ENCODE measurements at regions not wholly inside any gene's neighbourhood (a gene's known extent, or its start where the extent isn't known, plus 50 kb on each side); places are given as distances from the start of the nearest gene placed in this dataset.
"Not testable (repeated sequence)": the region's sequence is repeated elsewhere in the genome, so short reads cannot be mapped to it uniquely, and the experiment has no call there.

DNA sequence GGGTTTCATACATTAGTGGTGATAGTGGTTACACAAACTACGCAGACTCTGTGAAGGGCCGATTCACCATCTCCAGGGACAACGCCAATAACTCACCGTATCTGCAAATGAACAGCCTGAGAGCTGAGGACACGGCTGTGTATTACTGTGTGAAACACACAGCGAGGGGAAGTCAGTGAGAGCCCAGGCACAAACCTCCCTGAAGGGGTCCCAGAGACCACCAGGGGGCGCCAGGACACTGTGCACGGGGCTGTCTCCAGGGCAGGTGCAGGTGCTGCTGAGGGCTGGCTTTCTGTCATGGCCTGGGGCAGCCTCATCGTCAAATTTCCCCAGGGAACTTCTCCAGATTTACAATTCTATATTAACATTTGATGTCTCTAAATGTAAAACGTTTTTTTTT, 184.6 kb upstream of the TP53TG3C start:
- H3K4me1 ChIP-seq; H3K36me3 ChIP-seq (ENCODE audit: low read depth, missing control alignments); H3K4me3 ChIP-seq; H3K27me3 ChIP-seq; H3K9me3 ChIP-seq; H3K27ac ChIP-seq; intact Hi-C loops (cut with DNase I; ENCODE audit: low total_unique reads): not testable (repeated sequence)
- 20 to 60% methylated on average over 1 of the region's 10 CpGs for WGBS, 2 donors
- peak; percentile 59 for DNase-seq

DNA sequence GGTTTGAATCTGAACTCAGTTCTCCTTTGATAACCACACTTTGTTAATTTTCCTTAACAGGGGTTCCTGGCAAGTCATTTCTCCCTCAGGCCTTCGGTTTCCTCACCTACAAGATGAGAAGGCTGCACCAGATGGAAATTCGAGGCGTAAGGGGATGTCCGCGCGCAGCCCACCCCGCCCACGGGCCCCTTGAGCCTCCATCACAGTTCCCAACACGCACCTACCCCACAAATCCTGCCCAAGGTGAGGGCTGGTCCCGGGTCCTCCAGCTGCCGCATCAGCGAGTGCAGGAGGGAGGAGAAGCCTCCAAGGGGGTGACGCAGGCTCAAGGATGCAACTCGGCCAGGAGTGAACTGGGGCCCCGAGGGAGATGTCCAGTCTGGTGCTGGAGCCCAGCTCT, 166.9 kb upstream of the TP53TG3C start:
- DNase-seq; H3K4me1 ChIP-seq; H3K4me3 ChIP-seq; H3K27ac ChIP-seq; H3K36me3 ChIP-seq (ENCODE audit: low read depth, missing control alignments); intact Hi-C loops (cut with DNase I; ENCODE audit: low total_unique reads); H3K27me3 ChIP-seq; H3K9me3 ChIP-seq: not testable (repeated sequence)
- 40 to 52% methylated on average over 1 to 15 of the region's 15 CpGs for WGBS, 2 donors

DNA sequence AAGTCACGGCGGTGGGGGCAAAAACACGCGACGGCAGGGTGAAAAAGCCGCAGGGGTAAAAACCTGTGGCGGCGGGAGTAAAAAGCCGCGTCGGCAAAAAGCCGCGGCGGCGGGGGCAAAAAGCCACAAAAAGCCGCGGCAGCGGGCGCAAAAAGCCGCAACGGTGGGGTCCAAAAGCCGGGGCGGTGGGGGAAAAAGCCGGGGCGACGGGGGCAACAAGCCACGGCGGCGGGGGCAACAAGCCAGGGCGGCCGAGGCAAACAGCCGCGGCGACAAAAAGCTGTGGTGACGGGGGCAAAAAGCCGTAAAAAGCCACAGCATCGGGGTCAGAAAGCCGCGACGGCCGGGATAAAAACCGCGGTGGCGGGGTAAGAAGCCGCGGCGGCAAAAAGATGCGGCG, 166.1 kb upstream of the TP53TG3C start:
- H3K36me3 ChIP-seq (ENCODE audit: low read depth, missing control alignments); DNase-seq; H3K27ac ChIP-seq; H3K9me3 ChIP-seq; H3K4me1 ChIP-seq; intact Hi-C loops (cut with DNase I; ENCODE audit: low total_unique reads); H3K27me3 ChIP-seq: not testable (repeated sequence)
- peak overlapping the region; percentile 24 to 29 for H3K4me3 ChIP-seq
- WGBS, 2 donors: 31 to 37% methylated on average over 30 to 32 of the region's 49 CpGs

DNA sequence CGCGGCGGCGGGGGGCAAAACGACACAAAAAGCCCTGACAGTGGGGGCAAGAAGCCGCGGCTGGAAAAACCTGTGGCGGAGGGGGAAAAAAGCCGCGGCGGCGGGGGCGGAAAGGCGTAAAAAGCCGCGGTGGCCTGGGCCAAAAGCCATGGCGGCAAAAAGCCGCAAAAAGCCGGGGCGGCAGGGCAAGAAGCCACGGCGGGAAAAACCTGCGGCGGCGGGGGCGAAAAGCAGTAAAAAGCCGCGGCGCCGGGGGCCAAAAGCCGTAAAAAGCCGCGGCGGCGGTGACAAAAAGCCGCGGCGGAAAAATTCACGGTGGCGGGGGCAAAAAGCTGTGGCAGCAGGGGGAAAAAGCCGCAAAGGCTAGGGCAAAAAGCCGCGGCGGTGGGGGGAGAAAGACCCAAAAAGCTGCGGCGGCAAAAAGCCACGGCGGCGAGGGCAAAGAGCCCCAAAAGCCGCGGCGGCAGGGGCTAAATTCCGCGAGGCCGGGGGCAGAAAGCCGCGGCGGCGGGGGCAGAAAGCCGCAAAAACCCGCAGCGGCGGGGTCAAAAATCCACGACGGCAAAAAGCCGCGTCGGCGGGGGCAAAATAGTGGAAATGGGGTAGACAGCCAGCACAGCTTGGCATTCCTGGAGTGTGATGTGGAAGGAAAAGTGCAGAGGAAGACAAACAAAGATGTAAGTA, 165.2 kb upstream of the TP53TG3C start:
- DNase-seq; H3K4me1 ChIP-seq; H3K36me3 ChIP-seq (ENCODE audit: low read depth, missing control alignments); intact Hi-C loops (cut with DNase I; ENCODE audit: low total_unique reads); H3K27ac ChIP-seq; H3K27me3 ChIP-seq; H3K9me3 ChIP-seq: not testable (repeated sequence)
- 21 to 43% methylated on average over 59 to 64 of the region's 69 CpGs for WGBS, 2 donors
- H3K4me3 ChIP-seq: peak overlapping the region; percentile 26 to 29

DNA sequence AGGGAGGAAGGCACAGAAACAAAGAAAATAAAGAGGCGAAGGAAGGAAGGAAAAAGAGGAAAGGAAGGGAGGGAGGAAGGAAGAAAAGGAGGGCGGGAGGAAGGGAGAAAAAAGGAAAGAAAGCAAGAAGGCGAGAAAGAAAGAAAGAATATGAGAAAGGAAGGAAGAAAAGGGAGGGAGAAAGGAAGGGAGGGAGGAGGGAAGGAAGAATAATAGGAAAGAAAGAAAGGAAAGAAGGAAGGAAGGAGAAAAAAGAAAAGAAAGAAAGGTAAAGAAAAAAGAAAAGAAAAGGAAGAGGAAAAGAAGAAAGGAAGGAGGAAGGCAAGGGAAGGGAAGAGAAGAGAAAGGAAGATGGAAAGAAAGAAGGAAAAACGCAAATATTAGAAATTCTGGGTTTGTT, 145.2 kb upstream of the TP53TG3C start:
- H3K4me3 ChIP-seq; H3K27ac ChIP-seq; DNase-seq; intact Hi-C loops (cut with DNase I; ENCODE audit: low total_unique reads); H3K9me3 ChIP-seq; H3K27me3 ChIP-seq; H3K36me3 ChIP-seq (ENCODE audit: low read depth, missing control alignments); H3K4me1 ChIP-seq: not testable (repeated sequence)
- WGBS, 2 donors: 42 to 43% methylated on average over 4 of the region's 4 CpGs

DNA sequence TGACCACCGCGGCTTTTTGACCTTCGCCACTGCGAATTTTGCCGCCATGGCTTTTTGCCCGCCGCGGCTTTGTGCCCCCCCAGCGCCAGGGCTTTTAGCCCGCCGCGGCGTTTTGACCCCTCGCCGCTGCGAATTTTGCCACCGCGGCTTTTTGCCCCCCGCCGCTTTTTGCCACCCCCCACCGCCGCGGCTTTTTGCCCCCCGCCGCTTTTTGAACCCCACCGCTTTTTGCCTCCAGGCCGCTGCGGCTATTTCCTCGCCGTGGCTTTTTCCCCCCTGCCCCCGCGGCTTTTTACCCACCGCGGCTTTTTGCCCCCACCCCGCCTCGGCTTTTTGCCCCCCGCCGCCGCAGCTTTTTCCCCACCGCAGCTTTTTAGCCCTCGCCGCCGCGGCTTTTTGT, 134.8 kb upstream of the TP53TG3C start:
- H3K36me3 ChIP-seq (ENCODE audit: low read depth, missing control alignments): no peaks in the 10 kb centered on the region
- no peaks in the 10 kb centered on the region for H3K4me1 ChIP-seq
- no peak for DNase-seq
- intact Hi-C loops (cut with DNase I; ENCODE audit: low total_unique reads): no loop called here
- no peaks in the 10 kb centered on the region for H3K27me3 ChIP-seq
- peak overlapping the region in 1 of 2 donors; percentile 4 for H3K4me3 ChIP-seq
- H3K27ac ChIP-seq: no peak overlapping the region
- 21 to 27% methylated on average over 39 to 43 of the region's 44 CpGs for WGBS, 2 donors
- TF ChIP-seq, protein P1, sequence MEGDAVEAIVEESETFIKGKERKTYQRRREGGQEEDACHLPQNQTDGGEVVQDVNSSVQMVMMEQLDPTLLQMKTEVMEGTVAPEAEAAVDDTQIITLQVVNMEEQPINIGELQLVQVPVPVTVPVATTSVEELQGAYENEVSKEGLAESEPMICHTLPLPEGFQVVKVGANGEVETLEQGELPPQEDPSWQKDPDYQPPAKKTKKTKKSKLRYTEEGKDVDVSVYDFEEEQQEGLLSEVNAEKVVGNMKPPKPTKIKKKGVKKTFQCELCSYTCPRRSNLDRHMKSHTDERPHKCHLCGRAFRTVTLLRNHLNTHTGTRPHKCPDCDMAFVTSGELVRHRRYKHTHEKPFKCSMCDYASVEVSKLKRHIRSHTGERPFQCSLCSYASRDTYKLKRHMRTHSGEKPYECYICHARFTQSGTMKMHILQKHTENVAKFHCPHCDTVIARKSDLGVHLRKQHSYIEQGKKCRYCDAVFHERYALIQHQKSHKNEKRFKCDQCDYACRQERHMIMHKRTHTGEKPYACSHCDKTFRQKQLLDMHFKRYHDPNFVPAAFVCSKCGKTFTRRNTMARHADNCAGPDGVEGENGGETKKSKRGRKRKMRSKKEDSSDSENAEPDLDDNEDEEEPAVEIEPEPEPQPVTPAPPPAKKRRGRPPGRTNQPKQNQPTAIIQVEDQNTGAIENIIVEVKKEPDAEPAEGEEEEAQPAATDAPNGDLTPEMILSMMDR (IDR thresholded peaks at IDR 0.05): no peak
- no peak for TF ChIP-seq POLR2A (IDR thresholded peaks at IDR 0.05)
- no peaks in the 10 kb centered on the region for H3K9me3 ChIP-seq

DNA sequence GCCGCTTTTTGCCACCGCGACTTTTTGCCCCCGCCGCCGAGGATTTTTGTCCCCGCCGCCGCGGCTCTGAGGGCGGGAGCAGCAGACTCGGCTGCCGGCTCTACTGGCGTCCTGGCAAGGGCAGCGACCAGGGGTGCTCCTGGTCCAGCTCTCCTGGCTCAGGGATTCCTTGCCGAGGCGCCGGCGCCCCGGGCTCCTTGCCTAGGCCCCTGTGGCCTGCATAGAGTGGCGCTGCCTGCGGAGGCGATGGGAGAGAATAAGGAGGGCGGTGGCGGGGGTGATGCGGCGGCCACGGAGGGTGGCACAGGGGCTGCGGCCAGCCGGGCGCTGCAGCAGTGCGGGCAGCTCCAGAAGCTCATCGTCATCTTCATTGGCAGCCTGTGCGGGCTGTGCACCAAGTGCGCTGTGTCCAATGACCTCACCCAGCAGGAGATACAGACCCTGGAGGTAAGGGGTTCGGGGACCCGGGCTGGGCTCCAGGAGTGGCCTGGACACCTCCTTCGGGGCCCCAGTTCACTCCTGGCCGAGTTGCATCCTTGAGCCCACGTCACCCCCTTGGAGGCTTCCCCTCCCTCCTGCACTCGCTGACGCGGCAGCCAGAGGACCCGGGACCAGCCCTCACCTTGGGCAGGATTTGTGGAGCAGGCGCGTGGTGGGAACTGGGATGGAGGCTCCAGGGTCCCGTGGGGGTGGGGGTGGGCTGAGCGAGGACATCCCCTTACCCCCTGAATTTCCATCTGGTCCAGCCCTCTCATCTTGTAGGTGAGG, 134.2 kb upstream of the TP53TG3C start:
- H3K9me3 ChIP-seq; H3K4me1 ChIP-seq; H3K27ac ChIP-seq; intact Hi-C loops (cut with DNase I; ENCODE audit: low total_unique reads); H3K36me3 ChIP-seq (ENCODE audit: low read depth, missing control alignments); H3K27me3 ChIP-seq; DNase-seq: not testable (repeated sequence)
- WGBS, 2 donors: 41 to 45% methylated on average over 4 to 22 of the region's 48 CpGs
- peak overlapping the region in 1 of 2 donors; percentile 4 for H3K4me3 ChIP-seq

DNA sequence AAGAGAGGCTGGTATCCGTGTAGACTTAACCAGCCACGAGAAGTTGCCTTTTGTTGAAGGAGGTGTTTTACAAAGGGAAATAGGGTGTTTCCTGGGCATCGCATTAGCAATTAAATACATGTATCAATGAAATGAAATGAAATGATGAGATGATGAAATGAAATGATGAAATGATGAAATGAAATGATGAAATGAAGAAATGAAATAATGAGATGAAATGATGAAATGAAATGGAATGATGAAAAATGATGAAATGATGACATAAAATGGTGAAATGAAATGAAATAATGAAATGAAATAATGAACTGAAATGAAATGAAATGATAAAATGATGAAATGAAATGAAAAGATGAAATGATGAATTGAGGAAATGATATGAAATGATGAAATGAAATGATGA, 131.3 kb upstream of the TP53TG3C start:
- WGBS, 2 donors: 84 to 100% methylated on average over 1 to 3 of the region's 3 CpGs
- H3K36me3 ChIP-seq (ENCODE audit: low read depth, missing control alignments); H3K9me3 ChIP-seq; H3K4me1 ChIP-seq; H3K27ac ChIP-seq; H3K27me3 ChIP-seq; DNase-seq; intact Hi-C loops (cut with DNase I; ENCODE audit: low total_unique reads); H3K4me3 ChIP-seq: not testable (repeated sequence)

DNA sequence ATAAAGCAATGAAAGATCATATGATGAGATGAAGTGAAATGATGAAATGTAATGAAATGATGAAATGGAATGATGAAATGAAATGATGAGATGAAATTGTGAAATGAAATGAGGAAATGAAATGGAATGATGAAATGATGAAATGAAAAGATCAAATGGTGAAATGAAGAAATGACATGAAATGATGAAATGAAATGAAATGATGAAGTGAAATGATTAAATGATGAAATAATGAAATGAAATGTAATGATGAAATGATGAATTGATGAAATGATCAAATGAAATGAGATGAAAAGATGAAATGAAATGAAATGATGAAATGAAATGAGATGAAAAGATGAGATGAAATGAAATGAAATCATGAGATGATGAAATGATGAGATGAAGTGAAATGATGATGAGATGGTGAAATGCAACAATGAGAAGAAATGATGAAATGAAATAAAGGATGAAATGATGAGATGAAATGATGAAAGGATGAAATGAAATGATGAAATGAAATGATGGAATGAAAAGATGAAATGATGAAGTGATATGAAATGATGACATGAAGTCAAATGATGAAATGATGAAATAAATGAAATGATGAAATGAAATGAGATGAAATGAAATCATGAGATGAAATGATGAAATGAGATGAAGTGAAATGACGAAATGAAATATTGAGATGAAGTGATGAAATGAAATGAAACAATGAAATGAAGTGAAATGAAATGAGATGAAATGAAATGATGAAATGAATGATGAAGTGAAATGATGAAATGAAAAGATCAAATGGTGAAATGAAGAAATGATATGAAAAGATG, 130.5 kb upstream of the TP53TG3C start:
- H3K9me3 ChIP-seq; H3K27ac ChIP-seq; H3K4me1 ChIP-seq; H3K27me3 ChIP-seq; intact Hi-C loops (cut with DNase I; ENCODE audit: low total_unique reads); H3K4me3 ChIP-seq; DNase-seq; H3K36me3 ChIP-seq (ENCODE audit: low read depth, missing control alignments): not testable (repeated sequence)
- WGBS, 2 donors: 43 to 78% methylated on average over 1 of the region's 1 CpG

DNA sequence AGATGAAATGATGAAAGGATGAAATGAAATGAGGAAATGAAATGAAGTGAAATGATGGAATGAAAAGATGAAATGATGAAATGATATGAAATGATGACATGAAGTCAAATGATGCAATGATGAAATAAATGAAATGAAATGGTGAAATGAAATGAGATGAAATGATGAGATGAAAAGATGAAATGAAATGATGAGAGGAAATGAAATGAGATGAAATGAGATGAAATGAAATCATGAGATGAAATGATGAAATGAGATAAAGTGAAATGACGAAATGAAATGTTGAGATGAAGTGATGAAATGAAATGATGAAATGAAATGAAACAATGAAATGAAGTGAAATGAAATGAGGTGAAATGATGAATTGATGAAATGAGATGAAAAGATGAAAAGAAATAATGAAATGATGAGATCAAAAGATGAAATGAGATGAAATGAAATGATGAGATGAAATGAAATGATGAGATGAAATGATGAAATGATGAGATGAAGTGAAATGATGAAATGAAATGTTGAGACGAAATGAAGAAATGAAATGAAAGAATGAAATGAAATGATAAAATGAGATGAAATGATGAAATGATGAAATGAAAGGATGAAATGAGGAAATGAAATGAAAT, 129.5 kb upstream of the TP53TG3C start:
- H3K4me3 ChIP-seq; H3K36me3 ChIP-seq (ENCODE audit: low read depth, missing control alignments); intact Hi-C loops (cut with DNase I; ENCODE audit: low total_unique reads); H3K27me3 ChIP-seq; H3K27ac ChIP-seq; DNase-seq; H3K9me3 ChIP-seq; H3K4me1 ChIP-seq: not testable (repeated sequence)
- WGBS, 2 donors: 29 to 38% methylated on average over 2 of the region's 2 CpGs

Data from testis (tissue), 2 donors.